HUDEP-2 (cell line): ENCODE measurements at regions not wholly inside any gene's neighbourhood (a gene's known extent, or its start where the extent isn't known, plus 50 kb on each side); places are given as distances from the start of the nearest gene placed in this dataset.

Experiments used
- DNase-seq, 76 experiments: peaks; one replicate each; lab custom pipeline; 2025; ENCODE audit not compliant: unreplicated experiment in 76 of 76; lab: John Stamatoyannopoulos, UW

DNA sequence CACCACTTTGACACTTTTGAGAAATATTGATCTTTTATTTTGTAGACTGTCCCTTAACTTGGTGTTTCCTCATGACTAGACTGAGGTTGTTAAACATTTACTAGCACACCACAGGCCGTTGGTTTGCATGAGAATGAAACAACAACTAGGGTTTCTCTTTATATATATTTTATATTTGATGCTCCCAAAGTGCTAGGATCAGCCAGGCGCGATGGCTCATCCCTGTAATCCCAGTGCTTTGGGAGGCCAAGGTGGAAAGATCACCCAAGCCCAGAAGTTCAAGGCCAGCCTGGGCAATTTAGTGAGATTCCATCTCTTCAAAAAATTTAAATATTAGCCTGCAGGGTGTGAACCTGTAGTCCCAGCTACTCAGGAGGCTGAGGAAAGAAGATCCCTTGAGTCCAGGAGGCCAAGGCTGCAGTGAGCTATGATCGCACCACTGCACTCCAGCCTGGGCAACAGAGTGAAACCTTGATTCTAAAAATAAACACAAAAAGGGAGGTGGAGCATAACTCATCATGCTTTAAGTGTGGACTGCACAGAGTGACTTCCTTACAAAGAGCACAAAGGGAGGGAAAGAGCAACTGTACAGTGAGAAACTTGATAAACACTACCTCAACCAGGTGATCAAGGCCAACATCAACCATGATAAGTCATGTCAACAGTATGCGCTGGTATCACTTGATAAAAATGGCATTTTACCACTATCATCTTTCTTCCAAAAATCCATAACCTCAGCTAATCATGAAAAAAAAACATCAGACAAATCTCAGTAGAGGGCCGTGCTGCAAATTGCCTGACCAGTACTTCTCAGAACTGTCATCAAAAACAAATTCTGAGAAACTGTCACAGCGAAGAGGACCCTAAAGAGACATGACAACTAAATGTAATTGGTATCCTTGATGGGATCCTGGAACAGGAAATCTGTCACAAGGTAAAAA lies 72.8 kb upstream of the ATF7IP2 start:
- DNase-seq, result no peak

DNA sequence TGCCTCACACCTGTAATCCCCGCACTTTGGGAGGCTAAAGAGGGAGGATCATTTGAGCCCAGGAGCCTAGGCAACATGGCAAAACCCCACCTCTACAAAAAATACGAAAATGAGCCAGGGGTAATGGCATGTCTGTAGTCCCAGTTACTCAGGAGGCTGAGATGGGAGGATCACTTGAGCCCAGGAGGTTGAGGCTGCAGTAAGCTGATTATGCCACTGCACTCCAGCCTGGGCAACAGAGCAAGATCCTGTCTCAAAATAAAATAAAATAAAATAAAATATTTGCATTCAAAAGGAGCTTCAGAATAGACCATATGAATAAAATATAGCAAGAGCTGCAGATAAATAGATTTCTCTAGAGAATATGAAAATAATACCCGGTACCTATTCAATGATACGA lies 71.5 kb upstream of the ATF7IP2 start:
- DNase-seq, result no peak

DNA sequence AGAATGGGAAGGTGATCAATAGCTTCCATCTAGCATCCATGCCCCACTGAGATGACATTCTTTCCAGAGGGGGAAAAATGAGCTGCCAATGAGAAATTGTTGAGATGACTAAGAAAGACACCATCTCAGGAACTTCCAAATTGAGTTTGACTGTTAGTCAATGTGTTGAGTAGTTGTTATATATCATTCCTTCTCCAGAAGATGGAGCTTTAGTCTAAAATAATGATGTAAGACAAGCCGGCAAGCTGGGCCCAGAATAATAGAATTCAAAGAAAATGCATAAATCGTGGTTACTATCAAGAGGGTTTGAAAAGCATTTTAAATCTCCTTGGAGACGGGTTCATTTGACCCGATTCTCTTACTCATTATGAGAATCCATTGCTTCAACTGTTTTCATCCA lies 71.0 kb upstream of the ATF7IP2 start:
- peak in 21 of 76 experiments; percentile 3 to 60 (median 26) for DNase-seq

DNA sequence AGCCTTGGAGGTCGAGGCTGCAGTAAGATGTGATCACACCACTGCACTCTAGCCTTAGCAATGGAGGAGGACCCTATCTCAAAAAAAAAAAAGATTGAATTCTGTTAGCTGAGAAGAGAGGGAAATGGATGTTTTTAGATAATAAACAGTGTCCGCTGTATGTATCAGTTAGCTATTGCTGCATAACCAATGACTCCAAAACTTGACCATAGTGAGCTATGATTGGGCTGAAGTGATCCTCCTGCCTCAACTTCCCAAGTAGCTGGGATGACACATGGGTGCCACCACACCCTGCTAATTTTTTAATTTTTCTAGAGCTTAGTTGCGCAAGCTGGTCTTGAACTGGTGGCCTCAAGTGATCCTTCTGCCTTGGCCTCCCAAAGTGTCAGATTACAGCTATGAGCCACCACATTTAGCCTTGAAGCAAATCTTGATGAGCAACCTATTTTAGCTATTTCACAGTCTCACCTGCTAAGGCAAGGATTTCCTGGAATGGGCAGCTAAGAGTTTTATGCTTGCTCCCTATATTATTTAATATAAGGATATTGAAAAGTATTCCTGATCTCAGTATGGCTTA lies 68.3 kb upstream of the ATF7IP2 start:
- DNase-seq, result no peak

DNA sequence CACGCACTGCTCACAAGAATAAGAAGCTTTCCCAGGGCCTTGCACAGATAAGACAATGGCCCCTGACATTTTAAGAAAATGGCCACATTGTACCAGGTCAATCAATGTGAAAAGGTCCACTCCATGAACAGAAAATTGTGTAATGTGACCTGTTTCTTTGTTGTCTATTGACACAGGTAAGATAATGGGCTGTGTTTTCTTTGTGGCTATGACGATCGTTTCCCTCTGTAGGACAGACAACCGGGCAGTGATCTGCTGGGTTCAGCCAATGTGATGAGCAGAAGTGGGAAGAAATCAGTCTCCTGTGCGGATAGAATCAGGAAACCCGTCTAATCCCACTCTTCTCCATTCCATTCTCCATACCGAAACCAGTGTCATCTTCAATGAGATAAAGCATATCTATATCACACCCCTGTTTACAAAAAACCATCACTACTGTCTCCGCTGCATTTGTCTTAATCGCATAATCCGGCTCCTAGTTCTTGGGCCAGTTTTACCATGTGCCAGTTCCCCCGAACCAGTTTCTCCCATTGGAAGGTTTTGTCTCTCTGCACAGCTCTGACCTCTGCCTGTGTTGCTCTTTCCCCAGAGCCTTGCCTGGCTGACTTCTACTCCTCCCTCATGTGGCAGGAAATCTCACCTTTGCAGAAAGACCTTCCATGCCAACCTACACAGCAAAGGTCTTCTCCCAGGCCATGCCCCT lies 66.9 kb upstream of the ATF7IP2 start:
- no peak for DNase-seq

DNA sequence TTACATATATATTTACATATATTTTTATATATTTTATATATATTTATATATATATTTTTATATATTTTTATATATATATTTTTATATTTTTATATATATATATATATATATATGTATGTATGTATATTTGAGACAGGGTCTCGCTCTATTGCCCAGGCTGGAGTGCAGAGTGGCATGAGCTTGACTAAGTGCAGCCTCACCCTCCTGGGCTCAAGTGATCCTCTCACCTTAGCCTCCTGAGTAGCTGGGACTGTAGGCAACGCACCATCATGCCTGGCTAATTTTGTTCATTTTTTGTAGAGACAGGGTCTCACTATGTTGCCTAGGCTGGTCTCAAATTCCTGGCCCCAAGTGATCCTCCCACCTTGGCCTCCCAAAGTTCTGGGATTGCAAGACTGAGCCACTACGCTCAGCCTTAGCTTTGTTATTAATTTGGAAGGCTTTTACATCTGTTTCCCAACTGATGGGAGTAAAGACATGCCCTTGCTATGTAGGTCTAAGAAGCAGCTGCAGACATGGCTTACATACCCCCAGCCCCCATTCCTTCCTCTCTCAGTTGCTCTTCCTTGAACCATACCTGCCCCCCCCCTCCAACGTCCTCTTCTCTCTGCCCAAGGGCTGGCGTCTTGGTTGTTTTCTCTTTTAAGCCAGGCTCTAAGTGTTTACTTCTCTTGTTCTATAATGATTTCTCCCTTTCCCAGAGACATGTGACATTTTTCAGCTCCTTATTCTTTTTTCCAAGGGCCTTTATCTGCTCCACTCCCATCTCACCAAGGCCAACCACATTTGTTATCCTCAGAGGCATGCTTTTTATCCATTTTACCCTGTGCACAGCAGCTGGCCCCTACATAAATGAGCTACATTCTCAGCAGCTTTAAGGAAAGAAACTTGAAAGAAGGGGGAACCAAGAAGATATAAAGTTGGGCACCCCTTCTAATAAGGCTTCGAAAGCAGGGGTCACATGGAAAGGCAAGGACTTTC lies 64.2 kb upstream of the ATF7IP2 start:
- DNase-seq, result no peak

DNA sequence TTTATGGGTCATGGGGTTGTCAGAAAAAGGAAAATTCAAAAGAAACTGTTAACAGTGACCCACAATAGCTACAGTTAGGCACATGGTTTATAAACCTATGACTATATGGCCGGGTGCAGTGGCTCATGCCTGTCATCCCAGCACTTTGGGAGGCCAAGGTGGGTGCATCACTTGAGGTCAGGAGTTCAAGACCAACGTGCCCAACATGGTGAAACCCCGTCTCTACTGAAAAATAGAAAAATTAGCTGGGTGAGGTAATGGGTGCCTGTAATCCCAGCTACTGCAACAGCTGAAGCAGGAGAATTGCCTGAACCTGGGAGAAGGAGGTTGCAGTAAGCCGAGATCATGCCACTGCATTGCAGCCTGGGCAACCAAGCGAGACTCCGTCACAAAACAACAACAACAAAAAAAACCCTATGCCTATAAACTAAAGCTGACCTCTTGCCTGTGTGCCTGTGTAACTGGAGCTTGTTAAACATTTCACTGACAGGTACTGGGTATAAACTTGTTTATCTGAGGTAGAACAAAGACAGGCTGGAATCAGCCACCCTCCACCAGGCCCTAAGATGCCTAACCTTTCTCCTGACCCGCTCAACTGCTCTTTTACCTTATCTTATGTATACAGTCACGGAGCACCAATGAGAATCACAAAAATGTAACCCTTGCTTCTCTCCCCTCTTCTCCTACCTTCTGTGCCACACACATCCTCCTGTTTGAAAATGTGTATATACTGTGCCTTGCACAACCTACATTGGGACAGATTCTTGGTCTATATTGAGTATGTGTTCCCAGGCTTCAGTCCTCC lies 62.9 kb upstream of the ATF7IP2 start:
- peak in 3 of 76 experiments; percentile 3 to 15 (median 13) for DNase-seq

DNA sequence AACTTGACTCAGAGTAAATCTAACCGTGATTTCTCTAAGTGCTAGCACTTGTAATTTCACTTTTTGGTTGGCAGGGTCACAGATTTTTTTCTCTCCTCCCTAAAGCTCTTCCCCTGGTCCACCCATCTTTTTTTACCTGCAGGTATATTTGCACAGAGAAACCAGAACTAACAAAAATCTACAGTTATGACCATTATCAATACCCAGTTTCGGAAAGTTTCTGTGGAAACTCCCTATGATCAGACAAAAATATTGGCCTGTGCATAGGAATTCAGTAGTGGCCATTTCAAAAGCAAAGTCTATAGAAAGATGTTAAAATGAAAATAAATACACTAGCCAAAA lies 62.4 kb upstream of the ATF7IP2 start:
- DNase-seq, result no peak

DNA sequence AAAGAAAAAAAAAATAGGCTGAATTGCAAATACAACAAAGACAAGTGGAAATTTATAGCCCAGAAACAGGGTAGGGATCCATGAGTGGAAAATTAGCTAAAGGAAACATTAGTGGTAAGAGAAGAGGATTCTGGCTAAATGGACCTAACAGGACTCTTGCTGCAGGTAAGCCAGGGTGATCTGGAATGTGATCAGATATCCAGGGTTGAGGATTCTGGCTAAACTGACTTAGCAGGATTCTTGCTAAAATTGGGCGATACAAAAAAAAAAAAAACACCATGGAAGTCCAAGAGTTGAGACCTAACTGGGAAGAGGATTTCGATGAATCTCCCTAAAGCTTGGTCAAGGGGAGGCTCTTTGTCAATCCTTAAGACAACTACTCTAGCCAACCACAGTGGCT lies 61.7 kb upstream of the ATF7IP2 start:
- no peak for DNase-seq

DNA sequence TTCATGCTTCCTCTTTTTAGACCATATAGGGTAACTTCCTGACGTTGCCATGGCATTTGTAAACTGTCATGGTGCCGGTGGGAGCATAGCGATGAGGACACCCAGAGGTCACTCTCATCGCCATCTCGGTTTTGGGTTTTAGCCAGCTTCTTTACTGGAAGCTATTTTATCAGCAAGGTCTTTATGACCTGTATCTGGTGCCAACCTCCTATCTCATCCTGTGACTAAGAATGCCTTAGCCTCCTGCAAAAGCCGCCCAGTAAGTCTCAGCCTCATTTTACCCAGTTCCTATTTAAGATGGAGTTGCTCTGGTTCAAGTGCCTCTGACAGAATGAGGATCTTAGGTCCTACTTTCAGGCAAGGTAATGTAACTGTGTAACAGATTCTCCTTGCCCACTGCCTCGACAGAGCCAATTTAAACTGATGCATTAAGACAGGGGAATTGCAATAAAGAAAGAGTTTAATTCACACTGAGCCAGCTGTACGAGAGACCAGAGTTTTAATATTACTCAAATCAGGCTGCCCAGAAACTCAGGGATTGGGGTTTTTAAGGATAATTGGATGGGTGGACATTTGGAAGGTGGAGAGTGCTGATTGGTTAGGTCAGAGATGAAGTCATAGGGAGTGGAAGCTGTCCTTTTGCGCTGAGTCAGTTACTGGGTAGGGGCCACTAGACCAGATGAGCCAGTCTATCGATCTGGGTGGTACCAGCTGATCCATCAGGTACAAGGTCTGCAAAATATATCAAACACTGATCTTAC lies 59.9 kb upstream of the ATF7IP2 start:
- DNase-seq, result peak in 64 of 76 experiments; percentile 4 to 90 (median 51)

DNA sequence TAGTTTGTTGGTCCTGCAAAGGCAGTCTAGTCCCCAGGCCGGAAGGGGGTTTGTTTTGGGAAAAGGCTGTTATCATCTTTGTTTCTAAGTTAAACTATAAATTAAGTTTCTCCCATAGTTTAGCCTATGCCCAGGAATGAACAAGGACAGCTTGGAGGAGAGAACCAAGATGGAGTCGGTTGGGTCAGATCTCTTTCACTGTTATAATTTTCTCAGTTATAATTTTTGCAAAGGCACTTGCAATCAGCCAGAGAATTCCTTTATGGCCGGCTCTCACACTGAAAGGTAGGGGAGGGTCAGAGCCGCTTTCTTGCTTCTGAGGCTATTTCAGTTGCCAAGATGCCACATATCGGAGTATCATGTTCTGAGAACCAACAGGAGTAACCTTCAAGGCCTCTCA lies 59.2 kb upstream of the ATF7IP2 start:
- no peak for DNase-seq

DNA sequence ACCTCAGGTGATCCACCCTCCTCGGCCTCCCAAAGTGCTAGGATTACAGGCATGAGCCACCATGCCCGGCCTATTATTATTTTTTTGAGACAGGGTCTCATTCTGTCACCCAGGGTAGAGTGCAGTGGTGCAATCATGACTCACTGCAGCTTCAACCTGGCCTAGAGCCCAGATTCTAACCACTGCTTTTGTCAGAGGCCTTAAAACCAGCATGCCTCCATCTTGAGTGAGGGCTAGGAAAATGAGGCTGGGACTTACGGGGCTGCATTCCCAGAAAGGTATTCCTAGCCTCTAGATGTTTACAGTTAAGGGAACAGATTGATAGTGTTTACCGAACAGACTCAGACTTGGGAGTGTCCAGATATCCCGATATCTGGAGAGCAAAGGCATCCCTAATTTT lies 57.6 kb upstream of the ATF7IP2 start:
- peak in 34 of 76 experiments; percentile 4 to 71 (median 27) for DNase-seq

DNA sequence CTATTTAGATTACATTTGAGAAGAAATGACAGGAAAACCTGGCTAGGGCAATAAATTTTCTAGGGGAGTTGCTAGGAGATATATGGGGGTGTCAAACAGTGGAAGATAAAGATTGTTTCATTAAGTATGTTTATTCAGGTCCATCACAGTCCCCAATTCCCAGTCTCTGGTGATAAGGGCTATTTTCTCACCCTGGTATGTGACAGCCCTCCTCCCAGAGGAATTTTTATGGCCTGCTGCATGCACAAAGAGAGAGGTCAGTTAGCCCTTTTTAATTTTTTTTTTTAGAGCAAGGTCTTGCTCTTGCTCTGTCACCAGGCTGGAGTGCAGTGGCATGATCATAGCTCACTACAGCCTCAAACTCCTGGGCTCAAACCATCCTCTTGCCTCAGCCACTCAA lies 53.6 kb upstream of the ATF7IP2 start:
- no peak for DNase-seq

DNA sequence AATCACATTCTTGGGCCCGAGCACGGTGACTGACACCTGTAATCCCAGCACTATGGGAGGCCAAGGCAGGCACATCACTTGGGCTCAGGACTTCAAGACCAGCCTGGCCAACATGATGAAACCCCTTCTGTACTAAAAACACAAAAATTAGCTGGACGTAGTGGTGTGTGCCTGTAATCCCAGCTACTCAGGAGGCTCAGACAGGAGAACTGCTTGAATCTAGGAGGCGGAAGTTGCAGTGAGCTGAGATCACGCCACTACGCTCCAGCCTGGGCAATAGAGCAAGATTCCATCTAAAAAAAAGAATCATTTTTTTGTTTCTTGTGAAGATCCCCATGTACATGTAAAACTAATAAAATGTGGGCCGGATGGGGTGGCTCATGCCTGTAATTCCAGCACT lies 53.1 kb upstream of the ATF7IP2 start:
- no peak for DNase-seq

DNA sequence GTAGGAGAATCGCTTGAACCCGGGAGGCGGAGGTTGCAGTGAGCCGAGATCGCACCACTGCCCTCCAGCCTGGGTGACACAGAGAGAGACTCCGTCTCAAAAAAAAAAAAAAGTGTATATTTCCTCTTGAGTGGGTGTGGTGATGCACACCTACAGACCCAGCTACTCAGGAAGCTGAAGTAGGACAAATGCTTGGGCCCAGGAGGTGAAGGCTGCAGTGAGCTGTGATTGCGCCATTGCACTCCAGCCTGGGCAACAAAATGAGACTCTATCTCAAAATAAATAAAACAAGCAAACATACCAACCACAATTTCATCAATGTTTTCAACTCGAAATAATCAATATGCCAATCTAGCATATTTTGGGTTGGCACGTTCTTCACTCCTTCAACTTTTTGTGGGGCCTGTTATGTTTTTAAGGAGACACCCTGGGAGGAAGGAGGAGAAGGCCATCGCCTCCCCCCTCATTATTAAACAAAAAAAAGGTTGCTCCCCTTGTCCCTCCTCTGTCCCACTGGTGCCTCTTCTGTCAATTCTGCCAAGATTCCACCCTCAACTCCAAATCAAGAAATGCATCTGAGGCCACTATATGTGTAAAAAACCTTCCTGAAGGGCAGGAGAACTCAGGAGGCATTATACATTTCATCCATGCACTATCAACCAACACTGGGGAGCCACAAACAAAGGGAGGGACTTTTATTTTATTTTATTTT lies 52.4 kb upstream of the ATF7IP2 start:
- no peak for DNase-seq

DNA sequence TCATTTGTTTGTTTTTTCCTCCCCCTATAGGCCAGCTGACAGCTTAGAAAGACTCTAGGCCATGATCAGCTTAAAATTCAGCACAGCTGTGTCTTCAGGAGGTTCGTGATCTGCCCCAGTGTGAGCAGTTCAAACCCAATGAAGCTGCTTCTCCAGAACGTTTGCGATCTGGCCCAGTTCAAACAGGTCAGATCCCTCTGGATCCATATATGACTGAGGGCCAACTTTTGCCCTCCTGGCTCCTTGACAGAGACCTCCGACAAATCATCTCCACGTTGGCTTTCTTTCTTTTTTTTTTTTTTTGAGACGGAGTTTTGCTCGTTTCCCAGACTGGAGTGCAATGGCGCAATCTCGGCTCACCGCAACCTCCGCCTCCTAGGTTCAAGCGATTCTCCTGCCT lies 50.2 kb upstream of the ATF7IP2 start:
- no peak for DNase-seq
